ENCODE measurements at regions not wholly inside any gene's neighbourhood (a gene's known extent, or its start where the extent isn't known, plus 50 kb on each side); places are given as distances from the start of the nearest gene placed in this dataset.
"Not testable (repeated sequence)": the region's sequence is repeated elsewhere in the genome, so short reads cannot be mapped to it uniquely, and the experiment has no call there.

- no peak for DNase-seq (ENCODE audit: low read depth in 2 of 2)
These were observed 128.0 kb downstream of the LAT start for GRCh38 chr16:29112755-29113347.

- not testable (repeated sequence) for DNase-seq (ENCODE audit: low read depth in 2 of 2)
These were observed 127.2 kb downstream of the LAT start for GRCh38 chr16:29111901-29112680.

- no peak for DNase-seq (ENCODE audit: low read depth in 2 of 2)
These were observed 126.6 kb downstream of the LAT start for GRCh38 chr16:29111421-29111820.

DNA sequence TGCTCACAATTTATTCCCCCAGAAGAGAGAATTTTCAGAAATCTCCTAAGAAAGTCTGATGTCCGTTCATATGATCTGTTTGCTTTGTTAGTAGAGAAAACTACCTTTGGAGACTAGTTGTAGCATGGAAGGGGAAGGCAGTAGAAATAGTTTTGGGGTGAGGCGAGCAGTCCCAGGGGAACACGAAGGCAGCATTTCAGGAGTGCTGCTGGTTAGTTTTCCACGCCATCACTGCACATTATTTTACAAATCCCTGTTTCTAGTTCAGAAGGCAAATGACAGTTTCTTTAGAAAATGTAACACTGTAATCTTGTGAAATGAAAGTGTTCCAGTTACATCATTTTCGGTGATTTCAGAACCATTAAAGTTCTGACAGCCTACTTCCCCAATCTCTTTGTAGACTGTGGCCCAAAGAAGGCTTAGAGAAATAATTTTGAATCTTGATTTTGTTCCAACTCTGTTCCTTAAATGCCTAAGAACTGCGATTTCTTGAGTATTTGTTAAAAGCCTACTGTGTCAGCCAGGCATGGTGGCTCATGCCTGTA lies 123.8 kb downstream of the LAT start:
- DNase-seq (ENCODE audit: low read depth in 2 of 2), result not testable (repeated sequence)

DNA sequence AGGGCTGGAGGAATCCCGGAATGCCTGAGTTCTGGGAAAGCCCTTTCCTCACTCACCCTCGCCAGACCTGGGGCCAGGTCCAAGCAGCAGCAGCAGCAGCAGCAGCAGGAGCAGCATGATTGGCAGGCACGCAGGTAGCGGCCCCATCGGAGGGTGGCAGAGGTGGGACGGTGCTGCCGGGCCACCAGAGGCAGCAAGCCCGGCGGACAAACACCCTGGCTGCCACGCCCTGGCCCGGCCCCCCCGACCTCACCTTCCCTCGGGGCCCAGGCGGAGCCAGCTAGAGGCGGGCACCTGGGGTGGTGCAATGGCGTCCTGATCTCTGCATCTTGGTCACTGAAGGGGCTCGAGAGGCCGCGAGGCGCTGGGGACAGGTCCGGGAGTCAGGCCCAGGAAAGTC lies 122.4 kb downstream of the LAT start:
- DNase-seq (ENCODE audit: low read depth in 2 of 2), result no peak

DNA sequence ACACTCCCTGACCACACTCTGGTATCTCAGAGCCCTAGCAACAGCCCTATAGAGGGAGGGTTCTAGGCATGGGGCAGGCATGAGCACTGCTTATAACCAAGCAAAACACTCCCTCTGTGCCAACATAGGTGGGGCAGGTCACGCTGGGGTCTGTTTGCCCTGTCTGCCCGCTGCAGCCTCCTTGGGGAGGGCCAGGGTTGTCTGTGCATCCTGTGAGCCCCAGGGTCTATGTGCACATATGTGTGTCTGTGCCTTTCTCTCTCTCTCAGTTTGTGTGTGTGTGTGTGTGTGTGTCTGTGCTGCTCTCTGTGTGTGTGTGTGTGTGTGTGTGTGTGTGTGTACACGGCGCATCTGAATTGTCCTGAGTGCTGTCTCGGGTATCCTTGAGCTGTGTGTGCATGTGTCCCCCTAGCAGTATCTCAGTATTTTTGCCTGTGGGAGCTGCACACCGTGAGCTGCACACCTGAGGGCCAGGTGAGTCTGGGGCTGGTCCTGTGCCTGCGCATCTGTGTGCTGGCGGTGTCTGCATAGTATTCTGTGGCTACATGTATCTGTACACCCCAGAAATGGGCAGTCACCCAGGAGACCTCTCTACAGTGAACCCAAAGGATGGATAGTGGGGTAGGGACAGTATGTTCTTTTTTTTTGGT lies 121.5 kb downstream of the LAT start:
- not testable (repeated sequence) for DNase-seq (ENCODE audit: low read depth in 2 of 2)

DNA sequence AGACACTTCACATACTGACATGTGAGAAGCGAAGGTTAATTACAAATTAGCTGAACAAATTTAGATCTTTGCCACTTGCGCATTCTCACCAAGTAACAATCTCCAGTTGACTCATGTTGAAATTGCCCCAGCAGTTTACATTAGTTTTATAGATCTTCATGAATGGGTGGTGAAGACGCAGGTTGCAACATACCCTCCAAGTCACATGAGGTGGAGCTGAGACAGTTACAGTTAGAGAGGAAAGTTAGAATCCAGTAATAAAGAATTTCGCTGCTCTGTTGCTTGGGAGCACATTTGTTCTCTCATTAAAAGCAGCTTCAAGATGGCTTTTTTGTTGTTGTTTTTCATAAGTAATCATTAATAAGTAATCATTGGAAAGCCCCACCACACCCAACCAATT lies 119.7 kb downstream of the LAT start:
- DNase-seq (ENCODE audit: low read depth in 2 of 2), result not testable (repeated sequence)

GRCh38 chr16:29097965-29098364 lies 113.1 kb downstream of the LAT start:
- not testable (repeated sequence) for DNase-seq (ENCODE audit: low read depth in 2 of 2)

GRCh38 chr16:29094729-29095624 lies 110.1 kb downstream of the LAT start:
- DNase-seq (ENCODE audit: low read depth in 2 of 2), result not testable (repeated sequence)

- DNase-seq (ENCODE audit: low read depth in 2 of 2), result not testable (repeated sequence)
These were observed 109.5 kb downstream of the LAT start for GRCh38 chr16:29094325-29094724.

DNA sequence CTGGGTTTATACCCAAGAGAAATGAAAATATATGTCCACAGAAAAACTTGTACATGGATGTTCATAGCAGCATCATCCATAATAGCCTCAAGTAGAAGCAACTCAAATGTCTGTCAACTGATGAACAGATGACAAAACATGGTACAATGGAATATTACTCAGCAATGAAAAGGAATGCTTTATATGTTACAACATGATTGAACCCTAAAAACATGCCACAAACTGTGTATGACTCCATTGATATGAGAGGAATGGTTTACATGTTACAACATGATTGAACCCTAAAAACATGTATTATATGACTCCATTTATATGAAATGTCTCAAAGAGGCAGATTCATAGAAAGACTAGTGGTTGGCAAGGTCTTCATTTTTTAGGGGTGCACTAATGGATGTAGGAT lies 104.8 kb downstream of the LAT start:
- DNase-seq (ENCODE audit: low read depth in 2 of 2), result not testable (repeated sequence)

DNA sequence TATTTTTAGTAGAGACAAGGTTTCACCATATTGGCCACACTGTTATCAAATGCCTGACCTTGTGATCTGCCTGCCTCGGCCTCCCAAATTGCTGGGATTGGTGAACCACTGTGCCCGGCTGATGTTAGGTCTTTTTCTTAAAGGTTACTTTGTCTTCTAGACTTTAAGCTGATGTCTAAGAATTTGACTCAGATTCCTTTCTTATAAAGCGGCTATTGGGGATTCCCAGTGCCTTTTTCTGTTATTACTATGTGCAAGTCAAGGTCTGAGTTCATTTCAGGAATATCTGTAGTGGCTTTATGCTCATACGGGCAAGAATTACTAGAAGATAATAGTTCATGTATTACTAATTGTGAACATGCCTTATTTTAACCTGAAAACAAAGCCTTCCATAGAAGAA lies 102.8 kb downstream of the LAT start:
- not testable (repeated sequence) for DNase-seq (ENCODE audit: low read depth in 2 of 2)

GRCh38 chr16:29081829-29082639 lies 97.2 kb downstream of the LAT start:
- peak; percentile 4 to 16 for DNase-seq (ENCODE audit: low read depth in 2 of 2)

DNA sequence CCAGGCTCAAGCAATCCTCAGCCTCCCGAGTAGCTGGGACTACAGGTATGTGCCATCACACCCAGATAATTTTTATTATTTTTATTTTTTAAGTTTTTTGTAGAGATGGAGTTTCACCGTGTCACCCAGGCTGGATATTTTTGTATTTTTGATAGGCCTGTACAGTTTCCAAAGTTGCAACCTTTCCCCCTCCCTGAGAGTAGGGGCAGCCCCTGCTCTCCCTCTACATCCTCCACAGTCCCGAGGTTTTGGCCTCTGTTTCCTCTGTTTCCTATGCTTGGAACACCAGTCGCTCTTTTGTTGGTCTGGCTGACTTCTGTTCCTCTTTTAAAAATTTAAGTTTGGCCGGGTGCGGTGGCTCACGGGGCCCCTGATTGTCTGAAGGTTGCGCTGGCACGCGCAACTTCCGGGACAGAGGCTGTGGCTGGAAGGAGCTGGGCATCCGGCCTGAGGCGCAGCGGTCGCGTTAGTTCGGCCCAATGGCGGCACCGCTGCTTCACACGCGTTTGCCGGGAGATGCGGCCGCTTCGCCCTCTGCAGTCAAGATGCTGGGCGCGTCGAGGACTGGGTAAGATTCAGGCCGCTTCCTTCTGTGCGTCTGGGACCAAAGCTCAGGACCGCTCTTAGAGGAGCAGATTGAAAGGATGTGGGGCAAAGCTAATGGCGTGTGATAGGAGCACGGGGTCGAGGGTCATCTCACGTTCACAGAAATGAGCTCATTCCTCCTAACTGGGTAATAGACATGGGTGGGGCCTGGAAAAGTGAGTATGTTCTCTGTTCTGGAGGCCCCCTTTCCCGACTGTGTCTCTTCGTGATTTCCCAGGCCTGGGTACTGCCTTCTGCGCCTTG lies 89.9 kb downstream of the LAT start:
- DNase-seq (ENCODE audit: low read depth in 2 of 2), result peak; percentile 9 to 21

- DNase-seq (ENCODE audit: low read depth in 2 of 2), result not testable (repeated sequence)
These were observed 77.4 kb downstream of the LAT start for GRCh38 chr16:29062235-29062634.

DNA sequence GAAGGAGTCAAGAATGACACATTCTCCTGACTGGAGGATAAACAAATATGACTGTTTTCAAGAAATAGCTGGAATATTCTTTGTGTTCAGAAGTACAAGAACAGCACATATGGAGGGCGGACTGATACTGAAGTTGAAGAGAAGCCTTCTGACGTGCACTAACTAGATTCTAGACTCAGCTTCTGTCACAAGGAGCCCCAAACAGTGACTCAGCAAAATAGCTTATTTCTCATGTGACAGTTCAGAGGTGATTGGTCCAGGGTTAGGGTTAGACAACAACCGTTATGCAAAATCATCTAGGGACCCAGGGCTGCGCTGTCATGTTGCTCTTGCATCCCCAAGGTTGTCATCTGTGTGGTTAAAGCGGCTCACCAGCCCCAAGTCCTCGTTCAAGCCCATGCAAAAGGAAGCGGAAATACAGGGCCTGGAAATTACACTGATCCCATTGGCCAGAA lies 76.6 kb downstream of the LAT start:
- not testable (repeated sequence) for DNase-seq (ENCODE audit: low read depth in 2 of 2)

- not testable (repeated sequence) for DNase-seq (ENCODE audit: low read depth in 2 of 2)
These were observed 75.4 kb downstream of the LAT start for GRCh38 chr16:29060022-29060810.

- not testable (repeated sequence) for DNase-seq (ENCODE audit: low read depth in 2 of 2)
These were observed 74.7 kb downstream of the LAT start for GRCh38 chr16:29059575-29059974.
